ENCODE measurements at regions not wholly inside any gene's neighbourhood (a gene's known extent, or its start where the extent isn't known, plus 50 kb on each side); places are given as distances from the start of the nearest gene placed in this dataset.

DNA sequence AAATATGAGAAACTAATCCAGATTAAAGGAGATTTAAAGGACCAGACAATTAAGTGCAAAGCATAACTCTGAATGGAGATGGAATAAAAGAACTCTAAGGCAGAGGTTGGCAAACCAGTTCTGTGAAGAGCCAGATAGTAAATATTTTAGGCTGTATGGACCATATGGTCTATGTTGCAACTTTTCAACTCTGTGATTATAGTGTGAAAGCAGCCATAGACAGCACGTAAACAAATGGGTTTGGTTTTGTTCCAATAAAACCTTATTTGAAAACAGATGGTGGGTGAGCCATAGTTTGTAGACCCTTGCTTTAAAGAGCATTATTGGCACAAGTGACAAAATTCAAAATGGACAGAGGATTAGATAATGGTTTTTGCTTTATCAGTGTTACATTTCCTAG is 884.1 kb downstream of the CCSER2 start:
- no peaks in the 10 kb centered on the region for H3K9me3 ChIP-seq (ENCODE audit: control insufficient read depth, insufficient read depth, low read depth, low read length)

GRCh38 chr10:85213493-85213892 is 885.1 kb downstream of the CCSER2 start:
- Histone ChIP-seq H3K9ac (ENCODE audit: insufficient read depth, low read length) (no peak overlapping the region), H3K4me1 (ENCODE audit: control insufficient read depth, extremely low read depth, insufficient read depth, low read length) (no peaks in the 10 kb centered on the region), H3K4me3 (replicated peaks in 1 of 4; ENCODE audit: control extremely low read depth in 1 of 4, insufficient read depth in 1 of 4, low read depth in 3 of 4, low read length in 4 of 4) (no peak overlapping the region), H3K36me3 (ENCODE audit: control insufficient read depth, insufficient read depth, low read length) (no peaks in the 10 kb centered on the region), H3K79me2 (ENCODE audit: control insufficient read depth, insufficient read depth, low read length) (no peaks in the 10 kb centered on the region), H4K20me1 (ENCODE audit: control insufficient read depth, extremely low read depth, insufficient read depth, low read length) (no peaks in the 10 kb centered on the region), H2AFZ (ENCODE audit: low read length) (no peak overlapping the region), H3K27ac (ENCODE audit: insufficient read depth, low read length) (no peak overlapping the region), H3K4me2 (ENCODE audit: extremely low read depth, insufficient read depth, low read length) (no peak overlapping the region), H3K9me3 (ENCODE audit: control insufficient read depth, insufficient read depth, low read depth, low read length) (no peaks in the 10 kb centered on the region), H3K27me3 (ENCODE audit: control insufficient read depth, insufficient read depth, low read length) (no peaks in the 10 kb centered on the region)
- TF ChIP-seq CTCF (conservative IDR thresholded peaks at IDR 0.05 in 1 of 2, IDR thresholded peaks at IDR 0.05 in 1 of 2; ENCODE audit: low read depth in 1 of 2, low read length in 2 of 2): no peak
- no peak for TF ChIP-seq EZH2 (IDR thresholded peaks at IDR 0.05; ENCODE audit: low read length, missing control alignments)
- no peak for DNase-seq (ENCODE audit: low read depth in 2 of 2)

More for the DNA sequence above, 884.1 kb downstream of the CCSER2 start:
- Histone ChIP-seq H3K4me3 (replicated peaks in 1 of 4; ENCODE audit: control extremely low read depth in 1 of 4, insufficient read depth in 1 of 4, low read depth in 3 of 4, low read length in 4 of 4) (no peak overlapping the region), H3K27ac (ENCODE audit: insufficient read depth, low read length) (no peak overlapping the region), H3K9ac (ENCODE audit: insufficient read depth, low read length) (no peak overlapping the region), H3K4me1 (ENCODE audit: control insufficient read depth, extremely low read depth, insufficient read depth, low read length) (no peaks in the 10 kb centered on the region), H2AFZ (ENCODE audit: low read length) (no peak overlapping the region), H3K4me2 (ENCODE audit: extremely low read depth, insufficient read depth, low read length) (no peak overlapping the region), H3K36me3 (ENCODE audit: control insufficient read depth, insufficient read depth, low read length) (no peaks in the 10 kb centered on the region), H4K20me1 (ENCODE audit: control insufficient read depth, extremely low read depth, insufficient read depth, low read length) (no peaks in the 10 kb centered on the region), H3K27me3 (ENCODE audit: control insufficient read depth, insufficient read depth, low read length) (no peaks in the 10 kb centered on the region), H3K79me2 (ENCODE audit: control insufficient read depth, insufficient read depth, low read length) (no peaks in the 10 kb centered on the region)
- DNase-seq (ENCODE audit: low read depth in 2 of 2): no peak
- TF ChIP-seq CTCF (conservative IDR thresholded peaks at IDR 0.05 in 1 of 2, IDR thresholded peaks at IDR 0.05 in 1 of 2; ENCODE audit: low read depth in 1 of 2, low read length in 2 of 2) (no peak), EZH2 (IDR thresholded peaks at IDR 0.05; ENCODE audit: low read length, missing control alignments) (no peak)

DNA sequence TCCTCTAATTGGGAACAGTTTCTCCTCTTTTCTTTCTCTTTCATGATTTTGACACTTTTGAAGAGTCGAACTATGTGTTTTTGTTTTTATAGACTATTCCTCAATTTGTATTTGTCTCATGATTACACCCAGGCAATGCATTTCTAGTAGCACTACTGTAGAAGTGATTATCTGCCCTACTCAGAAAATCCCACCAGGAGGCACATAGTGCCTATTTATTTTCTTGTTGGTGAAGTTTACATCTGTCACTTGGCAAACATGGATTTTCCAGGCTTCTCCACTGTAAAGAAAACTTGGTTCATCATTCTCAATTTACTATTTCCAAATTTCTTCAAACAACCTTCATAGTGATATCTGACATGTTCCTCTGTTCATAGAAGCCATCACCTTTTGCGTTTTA is 893.9 kb downstream of the CCSER2 start:
- H3K4me1 ChIP-seq (ENCODE audit: control insufficient read depth, extremely low read depth, insufficient read depth, low read length): no peaks in the 10 kb centered on the region
- no peak overlapping the region for H3K4me3 ChIP-seq (replicated peaks in 1 of 4; ENCODE audit: control extremely low read depth in 1 of 4, insufficient read depth in 1 of 4, low read depth in 3 of 4, low read length in 4 of 4)
- H3K9ac ChIP-seq (ENCODE audit: insufficient read depth, low read length): no peak overlapping the region
- DNase-seq (ENCODE audit: low read depth in 2 of 2): no peak
- no peaks in the 10 kb centered on the region for H3K36me3 ChIP-seq (ENCODE audit: control insufficient read depth, insufficient read depth, low read length)
- H3K79me2 ChIP-seq (ENCODE audit: control insufficient read depth, insufficient read depth, low read length): no peaks in the 10 kb centered on the region
- no peaks in the 10 kb centered on the region for H3K9me3 ChIP-seq (ENCODE audit: control insufficient read depth, insufficient read depth, low read depth, low read length)
- no peak overlapping the region for H3K27ac ChIP-seq (ENCODE audit: insufficient read depth, low read length)
- no peak overlapping the region for H2AFZ ChIP-seq (ENCODE audit: low read length)
- TF ChIP-seq CTCF (conservative IDR thresholded peaks at IDR 0.05 in 1 of 2, IDR thresholded peaks at IDR 0.05 in 1 of 2; ENCODE audit: low read depth in 1 of 2, low read length in 2 of 2) (no peak), EZH2 (IDR thresholded peaks at IDR 0.05; ENCODE audit: low read length, missing control alignments) (no peak)
- H3K4me2 ChIP-seq (ENCODE audit: extremely low read depth, insufficient read depth, low read length): no peak overlapping the region
- no peaks in the 10 kb centered on the region for H3K27me3 ChIP-seq (ENCODE audit: control insufficient read depth, insufficient read depth, low read length)
- no peaks in the 10 kb centered on the region for H4K20me1 ChIP-seq (ENCODE audit: control insufficient read depth, extremely low read depth, insufficient read depth, low read length)

Measured in fibroblast of lung (primary cell).